ENCODE measurements at regions not wholly inside any gene's neighbourhood (a gene's known extent, or its start where the extent isn't known, plus 50 kb on each side); places are given as distances from the start of the nearest gene placed in this dataset.
A peak's percentile ranks its signal among the peaks of the same experiment; 100 is the strongest.

DNA sequence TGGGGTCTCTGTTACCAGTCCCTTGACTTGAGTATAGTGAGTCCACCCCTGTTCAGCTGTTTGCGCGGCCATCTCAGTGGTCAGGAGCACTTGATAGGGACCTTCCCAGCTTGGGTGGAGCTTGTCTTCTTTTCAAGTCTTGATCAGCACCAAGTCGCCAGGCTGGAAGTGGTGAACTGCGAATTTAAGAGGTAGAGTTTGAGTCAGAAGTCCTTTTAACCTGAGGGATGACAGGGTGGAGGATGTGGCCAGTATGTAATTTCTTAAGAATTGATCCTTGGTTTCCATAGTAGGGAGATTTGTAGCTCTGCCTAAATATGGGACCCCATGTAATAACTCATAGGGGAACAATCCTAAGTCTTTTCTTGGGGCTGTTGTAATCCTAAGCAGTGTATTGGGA, 86.3 kb upstream of the XCR1 start:
- ATAC-seq (no peak), DNase-seq (no peak)

DNA sequence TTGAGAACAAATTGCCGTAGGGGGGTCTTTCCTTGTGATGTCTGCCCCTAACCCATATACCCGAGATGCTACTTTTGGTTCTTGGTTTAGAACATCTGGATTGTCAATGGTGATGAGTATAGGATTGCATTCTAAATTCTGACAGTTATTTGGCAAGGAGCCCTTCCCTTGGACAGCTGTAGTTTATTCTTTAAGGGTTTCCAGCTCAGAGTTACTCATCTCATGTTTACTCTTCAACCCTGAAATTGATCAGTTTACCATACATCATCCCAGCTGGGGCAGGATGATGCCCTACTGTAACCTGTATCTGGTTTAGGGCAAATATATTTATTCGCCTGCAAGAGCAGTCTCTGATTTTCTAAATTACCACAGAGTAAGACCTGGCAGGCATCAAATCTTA, 85.7 kb upstream of the XCR1 start:
- DNase-seq (no peak), ATAC-seq (no peak)

DNA sequence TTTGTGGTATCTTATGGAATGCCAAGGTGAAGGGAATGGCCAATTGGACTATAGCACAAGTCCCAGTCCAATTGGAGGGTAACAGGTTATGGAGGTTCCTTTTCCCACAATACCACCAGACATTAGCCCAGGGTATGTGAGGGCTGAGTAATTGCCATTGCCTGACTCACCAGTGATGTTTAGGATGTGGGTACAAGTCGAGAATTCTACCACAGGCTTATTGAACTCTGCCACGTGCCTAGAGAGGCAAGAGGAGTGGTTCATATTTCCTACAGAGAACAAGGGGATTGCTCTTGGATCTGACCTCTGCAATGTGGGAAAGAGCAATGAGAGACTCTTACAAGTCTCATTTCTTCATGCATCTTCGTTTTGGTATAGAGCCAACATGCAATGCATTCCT, 85.0 kb upstream of the XCR1 start:
- ATAC-seq, result no peak

DNA sequence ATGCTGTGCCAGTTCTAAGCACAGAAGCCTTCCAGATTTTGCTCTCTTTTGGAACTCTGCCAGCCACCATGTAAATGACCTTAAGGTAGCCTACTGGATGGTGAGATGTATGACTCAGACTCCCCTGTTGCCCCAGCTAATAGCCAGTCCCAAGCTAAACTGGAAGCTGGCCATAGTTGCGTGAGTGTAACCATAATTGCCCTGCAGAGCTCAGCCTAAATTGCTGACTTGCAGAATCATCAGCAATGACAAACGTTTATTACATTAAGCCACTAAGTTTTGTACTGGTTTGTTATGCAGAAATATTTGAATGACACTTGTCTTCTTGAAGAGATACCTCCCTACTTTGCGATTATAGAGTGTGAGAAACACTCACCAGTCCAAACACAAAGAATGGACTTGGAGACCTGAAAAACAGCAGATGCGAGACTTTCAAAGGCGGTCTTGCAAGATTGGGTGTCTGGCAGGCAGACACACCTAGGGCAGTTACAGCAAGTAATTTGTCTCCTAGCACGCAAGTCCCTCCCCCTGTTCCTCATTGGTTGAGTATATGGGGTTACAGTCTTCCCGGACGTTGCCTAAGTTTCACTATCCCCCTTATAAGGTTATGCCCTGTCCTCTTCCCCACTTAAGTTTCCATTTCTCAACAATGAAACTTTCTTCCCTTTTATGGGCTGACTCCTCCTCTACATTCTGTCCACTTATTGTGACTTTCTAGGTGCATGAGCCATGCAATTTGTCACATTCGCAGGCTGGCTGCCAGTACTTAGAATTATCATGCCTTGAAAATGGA, 83.6 kb upstream of the XCR1 start:
- ATAC-seq (no peak), DNase-seq (no peak)

More for the DNA sequence above, 85.0 kb upstream of the XCR1 start:
- DNase-seq, result no peak

DNA sequence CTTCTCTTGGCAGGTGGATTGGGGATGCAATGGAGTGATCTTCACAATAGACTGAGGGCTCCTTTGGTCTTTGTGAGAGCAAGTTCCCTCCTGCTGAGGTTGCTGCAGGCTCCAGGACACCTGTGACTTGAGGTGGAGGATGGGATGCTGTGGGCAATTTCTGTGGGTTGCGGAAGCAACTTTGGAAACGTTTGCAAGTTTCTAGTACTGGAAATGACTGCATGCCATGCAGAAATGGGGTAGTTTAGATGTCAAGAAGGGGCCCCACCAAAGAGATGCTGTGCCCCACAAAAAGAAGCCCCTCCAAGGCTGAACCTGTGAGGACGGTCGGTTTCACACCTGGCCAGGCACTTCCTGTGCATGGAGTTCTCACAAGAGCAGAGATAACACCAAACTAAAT, 80.4 kb upstream of the XCR1 start:
- ATAC-seq, result no peak
- no peak for DNase-seq

DNA sequence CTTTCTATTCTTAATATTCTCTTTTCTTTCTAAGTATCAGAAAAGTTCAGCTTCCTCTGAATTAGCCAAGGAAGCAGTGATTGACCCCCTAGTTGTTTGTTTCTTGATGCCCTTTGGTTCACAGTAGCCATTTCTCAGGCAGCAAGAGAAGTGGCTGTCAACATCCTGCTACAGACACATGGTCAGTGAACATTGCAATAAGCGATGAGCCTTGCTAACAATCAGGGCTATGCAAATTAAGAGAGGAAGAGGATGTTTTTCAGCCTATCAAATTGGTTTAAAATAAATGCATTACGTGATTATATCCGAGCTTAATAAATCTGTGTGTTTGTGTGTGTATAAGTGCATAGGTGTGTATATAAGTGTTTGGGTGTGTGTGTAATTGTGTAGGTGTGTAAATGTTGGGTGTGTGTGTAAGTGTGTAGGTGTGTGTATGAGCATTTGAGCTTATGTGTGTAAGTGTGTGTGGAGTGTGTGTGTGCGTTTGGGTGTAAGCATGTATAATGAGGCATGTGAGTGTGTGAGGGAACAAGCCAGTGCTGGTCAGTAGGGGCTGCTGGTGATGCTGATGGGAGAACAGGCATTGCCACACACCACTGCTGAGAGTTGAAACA, 78.1 kb upstream of the XCR1 start:
- ATAC-seq (no peak), DNase-seq (no peak)

DNA sequence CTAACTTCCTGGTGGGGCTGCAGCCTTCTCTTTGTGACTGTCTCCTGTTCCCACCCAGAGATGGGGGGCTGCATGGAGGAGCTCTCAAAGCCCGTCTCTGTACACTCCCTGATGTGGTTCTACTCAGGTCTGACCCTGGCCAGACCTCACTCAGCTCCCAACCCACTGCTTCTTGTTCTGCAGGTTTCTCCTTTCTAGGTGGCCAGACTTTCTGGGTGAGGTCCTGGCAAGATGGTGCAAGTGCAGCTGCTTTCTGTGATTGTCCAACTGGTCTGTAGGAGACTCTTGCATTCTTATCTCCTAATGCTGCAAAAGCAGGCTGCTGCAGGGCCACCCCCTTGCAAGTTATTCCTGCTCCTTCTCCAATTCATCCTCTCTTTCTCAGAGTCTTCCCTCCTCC, 77.4 kb upstream of the XCR1 start:
- DNase-seq (no peak), ATAC-seq (no peak)

DNA sequence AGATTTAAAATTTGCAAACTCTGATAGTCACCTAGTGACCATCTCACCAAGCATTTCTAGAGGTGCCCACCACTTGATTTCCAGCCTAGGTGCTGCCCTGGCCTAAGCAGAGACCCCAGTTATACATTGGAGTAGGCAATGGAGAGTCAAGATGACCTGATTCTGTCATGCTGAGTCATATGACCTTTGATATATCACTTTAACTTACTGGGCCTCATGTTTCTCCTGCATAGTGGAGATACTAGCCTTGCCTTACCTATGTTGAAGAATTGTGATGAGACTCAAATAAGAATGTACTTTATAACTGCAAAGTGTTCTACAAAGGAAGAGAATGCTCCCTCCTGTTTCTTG, 75.5 kb upstream of the XCR1 start:
- ATAC-seq (peak; percentile 39), DNase-seq (no peak)

DNA sequence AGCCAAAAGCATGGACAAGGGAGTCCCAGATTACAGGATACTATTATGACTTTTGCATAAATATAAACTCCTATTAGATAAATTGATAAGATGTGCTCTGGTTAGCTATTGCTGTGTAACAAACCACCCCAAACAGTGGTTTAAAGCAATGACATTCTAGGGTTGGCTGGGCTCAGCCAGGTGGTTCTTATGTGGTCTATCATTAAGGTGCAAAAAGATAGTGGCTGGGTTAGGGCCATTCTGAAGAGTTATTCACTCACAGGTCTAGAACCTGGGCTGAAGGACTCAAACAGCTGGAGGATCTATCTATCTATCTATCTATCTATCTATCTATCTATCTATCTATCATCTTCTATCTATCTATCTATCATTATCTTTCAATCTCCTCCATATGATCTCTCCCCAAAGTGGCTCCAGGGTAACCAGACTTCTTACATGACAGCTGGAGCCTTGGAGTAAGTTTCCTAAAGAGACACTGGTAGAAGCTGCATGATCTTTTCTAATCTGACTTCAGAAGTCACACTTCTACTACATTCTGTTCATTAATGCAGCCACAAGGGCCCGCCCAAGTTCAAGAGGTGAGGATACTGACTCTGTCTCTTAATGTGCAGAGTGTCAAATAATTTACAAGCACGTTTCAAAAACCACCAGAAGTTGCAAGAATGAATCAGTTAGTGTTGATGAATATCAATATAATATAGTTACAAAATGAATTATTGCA, 74.9 kb upstream of the XCR1 start:
- ATAC-seq (no peak), DNase-seq (no peak)

DNA sequence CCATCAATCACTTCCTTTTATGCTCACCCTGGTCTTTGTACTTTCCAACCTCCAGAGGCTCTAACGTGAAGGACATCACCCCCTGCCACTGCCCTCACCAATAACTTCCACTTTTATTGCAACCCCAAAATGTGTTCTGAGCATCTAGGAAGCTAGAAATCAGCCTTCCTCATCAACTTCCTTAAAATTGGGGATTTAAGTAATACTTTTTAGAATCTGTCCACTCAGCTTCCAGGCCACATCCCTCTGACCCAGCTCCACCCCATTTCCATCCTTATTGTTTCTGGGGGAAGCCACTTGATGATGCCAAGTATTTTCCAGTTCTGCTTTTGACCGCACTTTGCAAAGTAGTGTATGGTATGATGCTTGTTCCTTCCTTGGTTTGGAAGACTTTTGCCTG, 73.5 kb upstream of the XCR1 start:
- no peak for ATAC-seq

DNA sequence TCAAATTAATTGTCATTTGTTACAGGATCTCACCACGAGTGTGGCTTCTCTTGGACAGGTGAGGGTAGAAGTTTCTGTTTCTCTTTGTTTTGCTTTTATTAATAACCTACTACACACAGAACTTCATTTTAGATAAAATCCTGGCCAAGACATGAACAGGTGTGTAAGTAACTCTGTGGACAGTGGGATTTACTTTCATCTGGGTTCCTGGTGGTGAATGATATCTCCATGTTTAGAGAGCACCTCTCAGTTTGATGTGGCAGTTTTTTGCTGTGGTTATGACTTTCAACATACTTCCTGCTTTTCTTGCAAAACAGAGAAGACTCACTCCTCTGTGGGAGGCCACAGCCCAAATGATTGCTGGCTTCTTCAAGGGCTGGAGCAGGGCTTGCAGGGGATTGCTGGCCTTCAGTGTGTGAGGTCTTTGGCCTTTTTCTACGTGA, 71.1 kb upstream of the XCR1 start:
- DNase-seq, result peak; percentile 56
- ATAC-seq, result peak; percentile 72

More for the DNA sequence above, 73.5 kb upstream of the XCR1 start:
- no peak for DNase-seq

DNA sequence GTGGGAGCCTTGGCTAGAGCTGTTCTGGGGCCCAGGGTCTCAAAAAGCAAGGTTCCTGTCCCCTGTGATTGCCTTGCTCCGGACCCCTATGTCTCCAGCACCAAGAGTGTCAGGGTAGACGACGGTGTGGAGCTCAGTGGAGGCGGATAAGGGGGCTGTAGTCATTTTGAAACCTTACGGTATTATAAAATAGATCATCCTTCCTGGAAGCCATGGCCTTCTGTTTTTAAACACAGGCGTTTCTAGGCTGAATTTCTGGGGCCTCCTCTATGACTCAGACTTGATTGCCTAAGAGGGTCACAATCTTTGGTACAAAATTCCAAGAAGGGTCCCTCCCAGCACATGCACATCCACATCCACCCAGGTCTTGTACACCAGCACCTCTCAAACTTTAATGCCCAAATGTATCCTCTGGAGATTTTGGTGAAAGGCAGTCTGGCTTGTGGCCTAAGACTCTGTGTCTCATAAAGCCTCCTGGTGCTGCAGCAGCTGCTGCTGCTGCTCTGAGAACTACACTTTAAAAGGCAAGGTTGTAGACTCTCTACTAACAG, 70.5 kb upstream of the XCR1 start:
- DNase-seq (peak; percentile 53), ATAC-seq (peak; percentile 75)

DNA sequence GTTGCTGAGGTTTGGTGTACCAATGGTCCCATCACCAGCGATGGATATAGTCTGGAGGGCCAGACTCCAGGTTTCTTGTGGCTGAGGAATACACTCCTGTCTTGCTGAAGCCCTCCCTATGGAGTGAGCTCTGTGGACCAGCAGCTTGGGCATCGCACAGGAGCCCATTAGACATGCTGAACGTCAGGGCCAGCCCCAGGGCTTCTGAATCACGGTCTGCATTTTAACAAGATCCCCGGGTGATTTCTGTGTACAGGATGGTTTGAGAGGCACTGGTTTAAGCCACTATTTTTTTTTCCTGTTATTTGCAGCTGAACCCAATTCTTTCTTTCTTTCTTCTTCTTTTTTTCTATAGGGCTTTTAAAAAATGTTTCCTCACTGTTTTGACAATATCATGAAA, 69.5 kb upstream of the XCR1 start:
- ATAC-seq, result no peak

DNA sequence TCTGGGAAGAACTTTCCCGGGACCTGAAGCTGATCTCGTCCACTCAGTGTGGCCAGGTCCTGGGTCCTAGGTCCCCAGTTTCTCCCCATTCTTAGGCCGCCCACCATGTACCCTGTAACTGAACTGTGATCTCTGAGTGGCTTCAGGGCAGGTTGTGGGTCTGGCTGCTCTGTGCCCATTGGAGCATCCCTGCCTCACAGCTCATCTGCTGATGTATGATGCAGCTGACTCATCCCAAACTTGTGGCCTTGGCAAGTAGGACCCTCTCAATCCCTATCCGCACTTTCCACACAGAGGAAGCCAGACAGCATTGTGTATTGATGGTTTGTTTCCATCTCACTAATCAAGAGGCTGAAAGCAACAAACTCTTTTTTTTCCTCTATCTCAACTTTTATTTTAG, 69.1 kb upstream of the XCR1 start:
- ATAC-seq (no peak), DNase-seq (no peak)

More for the DNA sequence above, 69.5 kb upstream of the XCR1 start:
- DNase-seq, result no peak

DNA sequence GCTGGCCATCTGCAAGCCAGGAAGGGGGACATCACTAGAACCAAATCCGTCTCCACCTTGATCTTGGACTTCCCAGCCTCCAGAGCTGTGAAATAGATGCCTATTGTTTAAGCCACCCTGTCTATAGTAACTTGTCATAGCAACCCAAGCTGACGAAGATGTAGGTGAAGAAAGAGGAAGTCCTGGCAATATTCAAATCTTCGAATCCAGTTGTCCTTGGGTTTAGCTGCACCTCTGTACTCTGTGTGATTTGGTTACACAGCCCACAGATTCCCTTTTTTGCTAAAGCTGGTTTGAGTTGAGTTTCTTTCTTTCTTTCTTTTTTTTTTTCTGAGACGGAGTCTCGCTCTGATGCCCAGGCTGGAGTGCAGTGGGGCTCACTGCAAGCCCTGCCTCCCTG, 68.0 kb upstream of the XCR1 start:
- DNase-seq, result no peak
- no peak for ATAC-seq

DNA sequence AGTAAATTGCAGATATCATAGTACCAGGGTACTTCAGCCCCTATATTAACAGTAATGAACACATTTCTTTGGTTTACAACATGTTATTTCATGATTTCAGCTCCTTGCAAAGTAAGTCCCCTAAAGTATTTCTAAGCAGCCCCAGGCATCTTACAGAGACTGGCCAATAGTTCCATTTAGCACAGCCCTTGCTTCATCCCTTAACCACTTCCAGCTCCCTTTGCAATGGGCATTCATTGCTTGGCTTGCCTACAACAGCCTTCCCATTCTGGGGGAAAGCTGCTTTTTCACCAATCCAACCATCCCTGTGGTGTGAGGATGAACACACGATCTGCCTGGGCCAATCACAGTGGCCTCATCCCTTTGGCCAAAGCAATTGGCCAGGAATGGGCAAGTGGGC, 67.2 kb upstream of the XCR1 start:
- no peak for DNase-seq
- ATAC-seq, result no peak

DNA sequence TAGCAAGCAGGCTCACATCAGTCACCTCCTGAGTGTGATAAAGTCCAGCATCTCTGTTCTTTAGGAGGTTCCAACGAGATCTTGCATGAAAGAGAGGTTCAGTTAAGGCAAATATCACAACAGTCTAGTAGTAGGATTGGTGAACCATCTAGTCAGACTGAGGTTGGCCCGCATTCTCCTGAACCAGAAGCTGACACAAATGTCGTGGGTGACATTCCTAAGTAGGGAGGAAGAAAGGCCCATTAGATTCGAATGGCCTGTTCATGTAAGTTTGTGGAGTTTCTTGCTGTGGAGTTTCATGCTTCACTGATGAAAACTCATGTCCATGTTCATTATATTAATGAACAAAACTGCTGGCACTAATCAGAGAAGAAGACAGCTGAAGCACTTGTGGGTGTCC, 66.7 kb upstream of the XCR1 start:
- DNase-seq (no peak), ATAC-seq (no peak)

DNA sequence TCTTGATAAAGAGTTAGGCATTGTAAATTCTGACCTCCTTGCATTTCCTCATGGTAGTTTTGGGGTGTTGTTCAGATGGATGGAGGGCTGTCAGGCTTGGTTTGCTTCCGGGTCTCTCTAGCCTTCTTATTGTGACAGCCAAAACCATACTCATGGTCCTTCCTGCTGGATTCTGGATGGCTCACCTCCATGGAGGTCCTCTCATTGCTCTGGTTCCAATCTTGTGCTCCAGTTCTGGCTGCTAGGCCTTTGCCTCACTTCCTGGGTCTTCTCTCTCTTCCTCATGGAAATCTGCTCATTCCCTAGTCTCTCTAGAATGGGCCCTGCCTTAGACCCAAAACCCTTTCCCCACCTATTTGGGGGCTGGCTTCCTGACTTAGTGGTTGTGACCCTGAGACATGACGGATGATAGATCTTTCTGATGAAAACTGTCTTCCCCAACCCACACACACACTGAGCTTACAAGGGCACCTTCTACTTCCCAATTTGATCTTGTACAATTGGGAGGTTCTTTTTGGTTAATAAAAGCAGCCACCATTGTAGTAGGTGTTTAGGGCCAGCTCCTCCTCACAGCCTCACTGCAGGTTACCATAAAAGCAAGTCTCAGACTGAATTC, 66.2 kb upstream of the XCR1 start:
- no peak for ATAC-seq

DNA sequence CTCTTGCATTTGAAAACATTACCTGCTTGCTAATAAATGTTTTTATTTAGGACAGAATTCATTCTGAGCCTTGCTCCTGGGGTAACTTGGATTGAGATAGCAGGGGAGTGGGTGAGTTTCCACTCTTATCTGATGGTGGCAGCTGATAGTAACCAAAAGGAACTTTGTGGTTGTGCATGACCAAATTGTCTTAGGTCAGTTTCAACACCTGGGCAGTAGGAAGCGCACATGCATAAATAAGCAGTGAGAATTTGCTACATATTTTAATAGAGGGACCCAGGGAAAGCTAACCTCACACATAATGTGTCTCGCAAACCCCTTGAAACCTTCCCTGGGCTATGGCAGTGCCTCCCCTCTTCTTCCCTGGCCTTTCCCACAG, 65.4 kb upstream of the XCR1 start:
- ATAC-seq, result no peak
- no peak for DNase-seq

More for the DNA sequence above, 66.2 kb upstream of the XCR1 start:
- DNase-seq, result no peak

DNA sequence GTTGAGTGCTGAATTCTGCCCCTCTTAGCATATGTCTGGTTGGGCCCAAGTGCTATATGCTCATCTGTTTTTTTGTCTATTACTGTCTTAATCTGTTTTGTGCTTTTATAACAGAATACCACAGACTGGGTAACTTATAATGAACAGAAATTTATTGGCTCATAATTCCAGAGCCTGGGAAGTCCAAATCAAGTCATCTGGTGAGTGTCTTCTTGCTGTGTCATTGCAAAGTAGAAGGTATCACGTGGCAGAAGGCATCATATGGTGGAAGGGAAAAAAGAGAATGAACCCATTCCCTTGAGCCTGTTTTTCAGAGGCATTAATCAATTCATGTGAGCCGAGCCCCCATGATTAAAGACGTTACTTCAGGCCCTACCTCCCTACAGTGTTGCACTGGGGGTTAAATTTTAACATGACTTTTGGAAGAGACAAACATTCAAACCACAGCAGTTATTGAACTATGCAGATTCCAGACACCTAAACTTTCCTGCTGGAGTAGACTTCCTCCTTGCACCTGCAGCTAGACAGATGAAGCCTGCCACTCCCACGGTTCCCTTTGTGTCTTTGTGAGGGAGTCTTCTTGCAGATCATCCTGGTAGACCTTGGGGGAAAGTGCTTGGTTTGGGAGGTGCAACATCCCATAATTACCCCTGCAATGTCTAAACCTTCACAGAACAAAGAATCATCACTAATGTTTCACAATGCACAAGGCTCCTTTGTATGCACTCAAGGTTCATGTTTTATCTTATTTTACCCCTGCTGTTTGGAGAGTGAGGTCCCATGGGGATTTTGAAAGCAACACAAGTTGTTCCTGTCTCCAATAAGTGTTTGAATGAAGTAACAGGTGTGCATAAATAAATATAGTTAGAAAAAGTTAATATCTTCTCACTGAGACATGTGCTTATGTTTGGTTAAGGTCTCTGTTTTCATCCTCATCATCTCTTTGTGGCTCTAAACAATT, 64.7 kb upstream of the XCR1 start:
- DNase-seq, result no peak
- no peak for ATAC-seq

DNA sequence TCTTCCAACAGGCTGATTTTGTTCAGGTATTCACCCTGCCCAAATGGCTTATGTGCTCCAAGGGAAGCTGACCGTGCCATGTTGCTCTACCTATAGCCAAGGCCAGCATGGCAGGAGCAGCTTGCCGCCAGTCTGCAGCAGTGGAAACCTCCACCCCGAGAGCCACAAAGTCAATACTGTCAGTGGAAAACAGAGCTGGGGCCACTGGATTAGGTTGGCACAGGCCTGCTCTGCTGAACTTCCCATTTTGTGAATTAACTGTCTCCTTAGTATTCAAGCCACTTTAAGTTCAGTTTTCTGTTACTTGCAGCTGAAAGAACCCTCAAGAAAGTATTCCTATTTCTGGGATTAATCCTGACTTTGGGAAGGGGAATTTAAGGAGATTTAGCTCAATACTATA, 63.8 kb upstream of the XCR1 start:
- no peak for ATAC-seq
- no peak for DNase-seq
